Omental fat pad (tissue), 3 donors: ENCODE measurements at regions not wholly inside any gene's neighbourhood (a gene's known extent, or its start where the extent isn't known, plus 50 kb on each side); places are given as distances from the start of the nearest gene placed in this dataset.
"Not testable (repeated sequence)": the region's sequence is repeated elsewhere in the genome, so short reads cannot be mapped to it uniquely, and the experiment has no call there.

ENCODE experiments used
- ATAC-seq: fragments of 150-250 bp; one replicate; pipeline ENCODE4 v1.9.1; 2016; ENCODE audit warnings: mild to moderate bottlenecking, moderate library complexity; ENCODE audit not compliant: low FRiP score
- DNase-seq: peaks from one replicate; pipeline ENCODE4 v3.0.0-alpha.2; 2019; ENCODE audit warnings: low spot score
- TF ChIP-seq, protein P1 (sequence below), 3 donors: fragments of 450-650 bp; IDR thresholded peaks; one replicate each; pipeline ENCODE4 v1.5.1; 2016 to 2017; ENCODE audit warnings: antibody characterized with exemption in 3 of 3, mild to moderate bottlenecking in 3 of 3, moderate library complexity in 2 of 3

DNA sequence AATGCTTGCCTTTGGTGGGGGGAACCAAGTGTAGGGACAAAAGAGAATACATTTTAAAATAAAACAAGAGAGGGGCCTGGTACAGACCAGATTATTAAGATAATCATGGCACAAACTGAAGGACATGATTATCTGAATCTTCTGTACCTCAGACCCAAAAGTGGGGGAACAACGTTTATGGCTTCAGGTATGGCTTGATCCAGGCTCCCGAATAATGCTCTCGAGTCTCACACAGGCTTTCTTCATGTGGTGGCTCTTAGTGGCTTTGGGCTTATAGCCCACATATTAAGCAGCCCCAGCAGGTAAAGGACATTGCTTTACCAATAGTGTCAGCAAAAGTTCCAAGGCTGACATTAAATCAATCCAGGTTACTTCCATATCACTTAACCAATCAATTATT lies 106.8 kb upstream of the FOXK1 start:
- TF ChIP-seq, protein P1, sequence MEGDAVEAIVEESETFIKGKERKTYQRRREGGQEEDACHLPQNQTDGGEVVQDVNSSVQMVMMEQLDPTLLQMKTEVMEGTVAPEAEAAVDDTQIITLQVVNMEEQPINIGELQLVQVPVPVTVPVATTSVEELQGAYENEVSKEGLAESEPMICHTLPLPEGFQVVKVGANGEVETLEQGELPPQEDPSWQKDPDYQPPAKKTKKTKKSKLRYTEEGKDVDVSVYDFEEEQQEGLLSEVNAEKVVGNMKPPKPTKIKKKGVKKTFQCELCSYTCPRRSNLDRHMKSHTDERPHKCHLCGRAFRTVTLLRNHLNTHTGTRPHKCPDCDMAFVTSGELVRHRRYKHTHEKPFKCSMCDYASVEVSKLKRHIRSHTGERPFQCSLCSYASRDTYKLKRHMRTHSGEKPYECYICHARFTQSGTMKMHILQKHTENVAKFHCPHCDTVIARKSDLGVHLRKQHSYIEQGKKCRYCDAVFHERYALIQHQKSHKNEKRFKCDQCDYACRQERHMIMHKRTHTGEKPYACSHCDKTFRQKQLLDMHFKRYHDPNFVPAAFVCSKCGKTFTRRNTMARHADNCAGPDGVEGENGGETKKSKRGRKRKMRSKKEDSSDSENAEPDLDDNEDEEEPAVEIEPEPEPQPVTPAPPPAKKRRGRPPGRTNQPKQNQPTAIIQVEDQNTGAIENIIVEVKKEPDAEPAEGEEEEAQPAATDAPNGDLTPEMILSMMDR (IDR thresholded peaks at IDR 0.05), result no peak
- no peak for ATAC-seq

DNA sequence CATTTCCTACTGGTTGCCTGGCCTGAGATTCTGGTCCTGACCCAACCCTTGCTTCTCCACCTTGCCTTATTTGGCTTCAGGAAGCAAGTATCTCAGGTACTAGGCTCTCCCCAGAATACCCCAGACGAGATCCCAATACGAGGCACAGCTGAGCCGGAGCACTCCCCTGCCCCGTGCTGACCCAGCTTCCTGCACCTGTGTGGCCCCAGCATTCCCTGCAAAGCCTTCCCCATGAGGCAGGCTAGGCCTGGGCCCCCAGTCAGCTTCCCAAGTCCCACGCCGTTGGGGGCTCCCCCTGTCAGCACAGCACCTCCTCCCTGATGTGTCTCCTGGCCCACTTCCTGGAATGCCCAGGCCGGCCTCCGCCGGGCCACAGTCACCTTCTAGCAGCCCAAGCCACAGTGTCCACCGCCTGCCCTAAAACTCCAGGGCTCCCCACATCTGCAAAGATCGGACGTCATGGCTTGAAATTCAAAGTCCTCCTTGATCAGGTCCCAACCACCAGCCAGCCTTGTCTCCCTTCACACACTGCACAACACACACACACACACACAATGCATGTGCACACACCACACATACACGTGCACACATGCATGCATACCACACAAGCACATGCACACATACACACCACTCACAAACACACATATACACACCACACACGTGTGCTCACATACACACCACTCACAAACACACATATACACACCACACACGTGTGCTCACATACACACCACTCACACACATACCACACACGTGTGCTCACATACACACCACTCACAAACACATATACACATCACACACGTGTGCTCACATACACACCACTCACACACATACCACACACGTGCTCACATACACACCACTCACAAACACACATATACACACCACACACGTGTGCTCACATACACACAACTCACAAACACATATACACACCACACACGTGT lies 78.9 kb upstream of the FOXK1 start:
- TF ChIP-seq, protein P1 (IDR thresholded peaks at IDR 0.05), result no peak
- ATAC-seq (no peak), DNase-seq (no peak)

More for the DNA sequence above, 106.8 kb upstream of the FOXK1 start:
- DNase-seq, result no peak

DNA sequence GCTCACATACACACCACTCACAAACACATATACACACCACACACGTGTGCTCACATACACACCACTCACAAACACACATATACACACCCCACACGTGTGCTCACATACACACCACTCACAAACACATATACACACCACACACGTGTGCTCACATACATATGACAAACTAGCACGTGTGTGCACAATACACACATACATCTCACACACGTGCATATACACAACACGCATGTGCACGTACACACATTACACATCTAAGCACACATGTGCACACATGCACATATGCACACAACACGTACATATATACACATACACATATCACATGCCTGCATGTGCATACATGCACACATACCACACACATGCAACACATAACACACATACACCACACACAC lies 78.3 kb upstream of the FOXK1 start:
- DNase-seq, result no peak
- TF ChIP-seq, protein P1 (IDR thresholded peaks at IDR 0.05), result no peak
- no peak for ATAC-seq

DNA sequence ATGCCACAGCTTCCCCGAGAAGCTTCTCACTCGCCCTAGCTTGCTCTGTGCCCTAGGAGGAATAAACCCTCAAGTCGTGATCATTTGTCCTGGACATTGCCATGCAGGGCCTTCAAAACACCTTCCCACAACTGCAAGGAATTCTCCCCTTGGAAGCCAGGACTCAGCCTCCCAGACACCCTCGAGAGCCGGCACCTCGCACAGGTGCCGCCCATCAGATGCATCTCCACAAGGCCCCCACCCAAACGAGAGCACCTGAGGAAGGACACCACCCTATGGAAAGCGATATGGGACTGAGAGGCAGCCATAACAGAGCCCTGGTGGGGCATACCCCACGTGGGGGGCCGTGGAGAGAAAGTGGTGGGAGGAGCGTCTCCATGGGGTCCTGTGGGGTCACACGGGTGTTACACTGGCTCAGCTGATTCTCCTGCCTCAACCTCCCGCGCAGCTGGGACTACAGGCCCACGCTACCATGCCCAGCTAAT lies 77.6 kb upstream of the FOXK1 start:
- no peak for DNase-seq
- TF ChIP-seq, protein P1 (IDR thresholded peaks at IDR 0.05), result no peak

DNA sequence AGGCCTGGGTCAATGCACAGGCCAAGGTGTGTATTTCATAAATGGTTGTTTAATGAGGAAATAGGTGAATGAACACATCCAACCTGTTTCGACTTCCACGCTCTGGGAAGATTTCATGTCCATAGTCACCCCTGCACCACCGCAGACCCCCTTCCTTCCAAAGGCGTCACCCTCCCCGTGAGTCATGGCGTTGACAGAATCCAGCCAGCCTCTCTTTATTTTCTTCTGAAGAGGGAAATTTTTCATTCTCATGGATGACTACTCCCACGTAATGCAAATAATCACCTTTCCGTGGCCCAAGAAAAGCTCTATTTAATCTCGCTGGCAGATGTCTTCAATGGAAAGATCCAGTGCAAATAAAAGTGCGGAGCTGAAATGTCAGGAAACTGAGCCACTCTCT lies 75.3 kb upstream of the FOXK1 start:
- DNase-seq, result no peak
- TF ChIP-seq, protein P1 (IDR thresholded peaks at IDR 0.05), result no peak
- ATAC-seq, result no peak

More for the DNA sequence above, 77.6 kb upstream of the FOXK1 start:
- no peak for ATAC-seq

DNA sequence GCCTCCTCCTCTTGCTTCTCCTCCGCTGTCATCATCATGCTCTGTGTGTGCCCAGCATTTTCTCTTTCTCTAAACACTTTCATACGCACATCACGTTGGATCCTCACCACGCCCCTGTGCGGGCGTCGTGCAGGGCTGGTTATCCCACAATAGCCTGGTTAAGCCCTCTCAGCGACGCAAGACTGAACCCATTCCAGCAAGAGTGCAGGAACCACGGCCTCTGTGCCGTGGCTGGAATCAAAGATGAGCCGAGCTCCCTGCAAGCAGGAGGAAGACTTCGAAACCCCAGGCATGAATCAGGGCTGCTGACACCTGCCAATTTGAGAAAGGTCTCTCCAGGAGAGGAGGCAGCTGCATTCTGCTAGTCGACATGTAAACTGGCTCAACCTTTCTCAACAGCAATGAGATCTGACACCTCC lies 74.8 kb upstream of the FOXK1 start:
- DNase-seq, result no peak
- TF ChIP-seq, protein P1 (IDR thresholded peaks at IDR 0.05), result no peak
- ATAC-seq, result no peak

DNA sequence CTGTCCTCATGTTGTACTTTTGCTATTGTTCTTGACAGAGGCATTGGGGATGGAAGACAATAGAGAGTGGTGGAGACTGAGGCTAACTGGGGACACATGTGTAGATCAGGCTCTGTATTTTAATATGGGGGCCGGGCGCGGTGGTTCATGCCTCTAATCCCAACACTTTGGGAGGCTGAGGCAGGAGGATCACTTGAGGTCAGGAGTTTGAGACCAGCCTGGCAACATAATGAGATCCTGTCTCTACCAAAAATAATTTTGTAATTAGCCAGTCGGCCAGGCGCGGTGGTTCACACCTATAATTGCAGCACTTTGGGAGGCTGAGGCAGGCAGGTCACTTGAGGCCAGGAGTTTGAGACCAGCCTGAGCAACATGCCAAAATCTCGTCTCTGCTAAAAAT lies 72.5 kb upstream of the FOXK1 start:
- not testable (repeated sequence) for ATAC-seq, DNase-seq
